ENCODE measurements at regions not wholly inside any gene's neighbourhood (a gene's known extent, or its start where the extent isn't known, plus 50 kb on each side); places are given as distances from the start of the nearest gene placed in this dataset.
"Not testable (repeated sequence)": the region's sequence is repeated elsewhere in the genome, so short reads cannot be mapped to it uniquely, and the experiment has no call there.

DNA sequence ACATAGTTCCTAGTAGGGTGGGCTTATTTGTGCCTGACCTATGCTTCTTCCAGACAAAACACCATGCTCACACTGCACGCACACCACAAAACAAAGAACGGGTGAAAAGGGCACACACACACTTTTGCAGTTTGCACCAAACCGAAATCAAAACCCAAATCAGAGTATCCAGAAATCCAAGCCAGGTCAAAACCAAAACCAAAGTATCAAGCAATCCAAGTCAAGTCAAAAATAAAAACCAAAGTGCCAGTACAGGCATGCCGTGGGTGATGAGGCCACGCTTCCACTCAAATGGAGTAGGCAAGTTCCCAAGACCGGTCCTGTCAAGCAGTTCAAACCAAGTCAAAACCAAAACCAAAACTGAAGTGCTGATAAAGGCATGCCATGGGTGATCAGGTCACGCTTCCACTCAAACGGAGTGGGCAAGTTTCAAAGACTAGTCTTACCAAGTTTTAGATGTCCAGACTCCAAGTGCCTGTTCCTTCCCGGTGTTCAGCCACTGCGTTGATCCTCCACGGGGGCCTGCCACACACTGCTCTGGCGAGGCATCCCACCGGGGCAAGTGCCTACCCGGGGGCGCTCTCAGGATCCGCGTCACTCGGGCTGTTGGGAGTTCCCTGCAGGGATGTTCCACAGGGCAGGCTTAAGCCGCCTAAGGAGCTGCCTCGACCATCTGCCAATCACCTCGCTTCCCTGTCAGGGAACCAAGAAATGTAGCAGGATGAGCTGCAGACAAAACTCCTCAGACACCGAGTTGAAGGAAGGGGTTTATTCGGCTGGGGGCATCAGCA lies 184.5 kb upstream of the SGO1 start:
- not testable (repeated sequence) for DNase-seq

DNA sequence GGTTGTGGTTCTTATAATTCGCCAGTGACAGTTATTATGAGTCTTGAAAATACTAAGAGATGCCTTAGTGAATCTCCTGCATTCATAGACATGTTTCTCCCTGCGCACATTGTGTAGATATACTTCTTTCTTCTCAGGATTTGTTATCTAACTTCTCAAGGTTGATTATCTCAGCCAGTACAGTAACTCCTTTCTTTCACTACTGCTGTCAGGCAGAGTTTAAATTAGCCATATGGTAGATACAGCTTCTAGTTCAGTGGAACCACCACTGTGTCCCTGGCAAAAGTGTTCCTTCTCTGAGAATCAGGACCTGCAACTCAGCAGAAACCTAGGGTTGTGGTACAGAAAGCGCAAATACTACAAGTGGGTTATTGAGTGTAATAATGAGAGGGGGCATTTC lies 175.0 kb upstream of the SGO1 start:
- no peak for DNase-seq

DNA sequence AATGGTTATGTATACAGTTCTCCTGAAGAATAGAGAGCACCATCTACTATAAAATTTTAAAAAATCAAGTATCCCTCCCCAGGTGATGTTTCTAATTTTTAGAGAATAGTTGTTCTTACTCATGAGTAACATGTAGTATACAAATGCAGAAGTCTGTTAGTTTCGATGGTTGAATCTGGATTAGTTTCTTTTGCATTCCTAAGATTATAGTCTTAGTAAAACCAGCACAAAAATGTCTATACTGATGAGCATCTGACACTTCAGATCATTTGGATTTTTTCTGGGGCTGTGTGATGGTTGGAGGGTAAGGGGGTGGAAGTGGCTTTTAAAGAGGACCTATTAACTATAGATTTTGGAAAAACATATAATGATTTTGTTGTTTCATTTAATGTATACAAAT lies 167.3 kb upstream of the SGO1 start:
- DNase-seq = no peak

DNA sequence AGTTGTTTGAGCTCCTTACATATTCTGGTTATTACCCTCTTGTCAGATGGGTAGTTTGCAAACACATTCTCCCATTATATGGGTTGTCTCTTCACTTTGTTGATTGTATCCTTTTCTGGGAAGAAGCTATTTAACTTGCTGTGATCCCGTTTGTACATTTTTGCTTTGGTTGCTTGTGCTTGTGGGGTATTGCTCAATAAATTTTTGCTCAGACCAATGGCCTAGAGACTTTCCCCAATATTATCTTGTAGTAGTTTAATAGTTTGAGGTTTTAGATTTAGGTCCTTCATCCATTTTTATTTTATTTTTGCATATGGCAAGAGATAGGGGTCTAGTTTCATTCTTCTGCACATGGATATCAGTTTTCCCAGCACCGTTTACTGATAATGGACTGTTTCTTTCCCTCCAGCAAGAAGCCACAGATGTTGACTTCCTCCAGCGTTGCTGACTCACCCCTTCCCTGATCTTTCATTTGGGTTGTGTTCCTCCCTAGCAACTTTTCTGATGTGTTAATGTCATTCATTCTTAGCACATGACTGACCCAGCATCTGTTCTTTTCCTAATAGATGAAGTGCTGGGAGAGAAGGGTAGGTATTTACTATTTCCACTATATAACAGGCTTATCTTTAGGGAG lies 166.7 kb upstream of the SGO1 start:
- no peak for DNase-seq

DNA sequence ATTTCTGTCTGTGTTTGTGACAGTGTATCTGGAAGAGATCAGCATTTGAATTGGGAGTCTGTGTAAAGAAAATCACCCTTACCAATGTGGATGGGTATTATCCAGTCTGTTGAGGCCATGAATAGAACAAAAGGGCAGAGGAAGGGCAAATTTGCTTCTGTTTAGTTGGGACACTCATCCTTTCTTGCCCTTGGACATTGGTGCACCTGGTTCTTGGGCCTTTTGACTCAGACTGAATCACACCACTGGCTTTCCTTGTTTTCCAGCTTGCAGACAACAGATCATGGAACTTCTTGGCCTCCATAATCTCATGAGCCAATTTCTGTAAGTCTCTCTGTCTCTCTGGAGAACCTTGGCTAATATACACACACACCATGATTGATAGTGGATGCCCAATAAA lies 164.4 kb upstream of the SGO1 start:
- DNase-seq = no peak

DNA sequence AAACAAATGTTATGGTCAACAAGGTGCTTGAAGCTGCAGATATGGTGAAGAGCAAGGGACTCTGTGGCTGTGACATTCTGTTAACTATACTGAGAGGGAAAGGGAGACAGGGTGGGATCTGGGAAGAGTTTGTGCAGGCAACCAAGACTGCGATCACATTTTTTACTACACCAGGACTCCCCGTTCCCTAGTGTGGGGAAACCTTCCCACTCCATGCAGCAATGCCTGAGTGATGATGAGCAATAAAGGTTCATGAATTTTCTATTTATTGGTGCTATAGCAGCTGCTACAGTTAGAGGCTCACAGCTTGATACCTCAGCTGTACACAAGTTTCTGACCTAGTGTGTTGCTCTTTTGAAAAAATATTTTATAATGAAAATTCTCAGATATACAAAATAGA lies 160.9 kb upstream of the SGO1 start:
- no peak for DNase-seq

DNA sequence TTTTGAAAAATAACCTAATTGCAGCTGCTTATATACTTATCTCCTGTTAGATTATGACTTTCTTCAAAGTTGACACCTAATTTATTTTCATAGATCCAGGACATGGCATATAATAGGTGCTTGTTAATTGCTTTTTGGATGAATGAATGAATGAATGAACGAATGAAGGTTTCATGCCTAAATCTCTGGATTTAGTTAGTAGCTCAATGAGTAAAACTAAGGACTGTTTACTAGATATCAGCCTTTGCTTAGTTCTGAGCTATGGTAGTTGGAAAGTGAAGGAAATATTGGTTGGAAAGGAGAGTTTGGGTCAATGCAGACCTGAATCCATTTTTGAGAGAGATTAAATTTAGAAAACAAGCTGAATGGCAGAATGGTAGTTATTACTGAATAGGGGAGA lies 160.4 kb upstream of the SGO1 start:
- DNase-seq = no peak

DNA sequence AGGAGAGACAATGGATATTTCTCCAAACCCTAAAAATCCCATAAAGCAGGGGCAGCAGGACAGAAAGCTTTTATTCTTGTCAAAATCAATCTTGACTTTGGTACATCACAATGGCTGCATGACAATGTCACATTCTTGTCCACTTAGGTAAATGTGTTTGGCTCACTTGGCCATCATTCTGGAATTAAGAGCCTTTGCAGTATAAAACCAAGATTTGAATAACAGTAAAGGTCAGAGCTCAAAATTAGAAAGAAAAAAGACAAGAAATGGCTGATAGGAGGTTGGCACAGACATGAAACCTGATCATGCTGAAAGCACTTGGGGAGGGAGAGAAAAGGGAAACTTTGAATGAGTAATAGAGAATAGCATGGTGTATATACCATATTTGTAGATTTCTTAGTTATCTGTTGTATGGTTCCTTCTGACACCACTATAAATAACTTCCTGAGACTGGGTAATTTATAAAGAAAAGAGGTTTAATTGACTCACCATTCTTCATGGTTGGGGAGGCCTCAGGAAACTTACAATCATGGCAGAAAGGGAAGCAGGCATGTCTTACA lies 158.5 kb upstream of the SGO1 start:
- DNase-seq = no peak

DNA sequence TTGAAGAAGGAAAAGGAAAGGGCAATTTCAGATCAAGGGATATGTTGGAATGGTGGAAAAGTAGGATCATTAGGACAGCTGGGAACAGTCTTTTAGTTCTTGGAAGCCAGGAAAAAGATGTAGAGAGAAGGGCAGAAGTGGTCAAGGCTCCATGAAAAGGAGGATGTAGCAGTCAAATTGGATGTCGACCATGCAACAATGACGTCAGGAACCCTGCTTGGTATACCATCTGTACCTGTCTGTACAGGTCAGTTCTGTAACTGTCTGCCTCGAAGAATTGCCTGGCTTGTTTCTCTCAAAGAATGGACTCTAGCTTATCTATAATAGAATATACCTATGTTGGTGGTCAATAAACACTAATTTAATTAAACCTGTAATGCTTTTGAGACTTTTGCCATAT lies 157.8 kb upstream of the SGO1 start:
- DNase-seq = no peak

DNA sequence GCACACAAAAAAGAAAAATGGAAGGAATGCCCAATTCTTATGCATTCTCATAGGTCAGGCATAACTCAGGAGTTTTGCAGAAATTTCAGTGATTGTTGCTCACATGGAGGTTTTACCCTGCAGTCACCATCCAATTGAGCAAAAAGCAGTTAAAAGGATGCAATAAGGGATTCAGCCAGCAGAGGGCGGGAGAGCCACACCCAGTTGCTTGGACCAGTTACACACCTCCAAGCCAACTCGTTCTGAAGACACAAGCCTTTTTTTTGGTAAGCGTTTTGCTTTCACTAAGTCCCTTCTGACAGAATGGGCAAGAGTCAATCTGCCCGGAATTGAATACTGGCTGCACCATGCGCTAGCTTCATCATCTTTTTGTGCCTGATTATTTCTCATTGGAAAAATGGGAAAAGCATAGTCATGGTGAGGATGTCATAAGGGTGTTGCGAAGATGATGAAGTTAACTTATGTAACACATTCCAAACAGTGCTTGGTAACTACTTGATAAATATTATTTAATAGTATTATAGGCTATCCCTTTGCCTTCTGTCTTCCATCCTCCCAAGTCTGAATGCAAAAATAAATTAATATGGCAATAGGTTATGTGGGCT lies 154.4 kb upstream of the SGO1 start:
- peak; percentile 3 for DNase-seq

DNA sequence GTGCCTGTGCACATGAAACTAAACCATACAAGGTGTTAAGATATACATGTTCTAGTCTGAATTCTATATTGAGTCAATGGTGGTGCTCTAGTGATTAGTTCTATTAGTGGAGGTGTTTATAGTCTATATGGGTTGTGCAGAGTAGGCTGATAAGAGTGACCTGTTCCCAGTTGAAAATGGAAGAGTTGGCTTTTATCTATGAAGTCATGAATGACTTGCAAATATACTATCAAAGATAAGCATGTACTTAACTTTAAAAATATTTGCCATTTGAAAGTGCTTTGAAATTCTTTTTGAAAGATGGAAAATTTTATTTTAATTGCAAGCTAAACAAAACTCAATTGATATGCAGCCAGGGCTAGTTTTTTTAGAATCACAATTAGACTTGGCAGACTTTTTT lies 150.6 kb upstream of the SGO1 start:
- DNase-seq = no peak

DNA sequence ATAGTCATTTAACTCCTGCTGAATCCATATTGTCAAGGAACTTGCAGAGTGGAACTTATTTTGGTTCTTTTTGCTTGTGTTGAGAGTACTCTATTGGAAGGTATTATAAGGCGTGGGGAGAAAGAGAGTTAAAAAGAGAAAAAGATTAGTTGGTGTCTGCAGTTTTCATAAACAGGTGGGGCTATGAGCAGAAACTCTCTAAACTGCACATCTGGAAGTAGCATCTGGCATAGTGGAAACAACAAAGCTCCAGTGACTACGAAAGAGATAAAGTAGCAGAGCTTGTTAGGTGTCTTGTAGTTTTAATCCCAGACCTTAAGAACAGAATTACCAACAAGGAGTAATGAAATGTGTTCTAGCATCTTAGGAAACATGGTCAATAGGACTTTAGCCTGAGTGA lies 148.8 kb upstream of the SGO1 start:
- no peak for DNase-seq

DNA sequence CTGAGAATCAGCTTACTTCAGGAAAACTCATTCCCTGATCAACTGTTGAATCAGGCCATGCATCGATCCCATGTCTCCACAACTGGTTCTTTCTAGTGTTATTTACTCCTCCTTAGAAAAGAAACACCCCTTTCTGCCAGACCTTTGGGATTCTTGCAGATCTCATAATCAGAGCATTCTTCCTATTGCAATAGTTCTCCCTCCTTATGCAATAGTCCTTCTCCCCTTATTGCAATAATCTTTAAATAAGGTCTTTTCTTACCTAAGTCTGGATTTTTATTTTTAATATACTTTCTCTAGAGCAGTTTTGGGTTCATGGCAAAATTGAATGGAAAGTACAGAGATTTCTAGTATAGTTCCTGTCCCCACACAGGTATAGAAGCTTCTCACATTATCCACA lies 141.9 kb upstream of the SGO1 start:
- DNase-seq = no peak

DNA sequence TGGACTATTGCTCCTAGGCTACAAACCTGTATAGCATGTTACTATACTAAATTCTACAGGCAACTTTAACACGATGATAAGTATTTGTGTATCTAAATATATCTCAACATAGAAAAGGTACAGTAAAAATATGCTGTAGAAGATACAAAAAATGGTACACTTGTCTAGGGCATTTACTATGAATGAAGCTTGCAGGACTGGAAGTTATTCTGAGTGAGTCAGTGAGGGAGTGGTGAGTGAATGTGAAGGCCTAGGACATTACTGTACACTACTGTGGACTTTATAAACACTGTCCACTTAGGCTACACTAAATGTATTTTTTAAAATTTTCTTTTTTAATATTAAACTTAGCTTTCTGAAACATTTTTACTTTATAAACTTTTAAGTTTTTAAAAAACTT lies 140.5 kb upstream of the SGO1 start:
- DNase-seq = no peak

DNA sequence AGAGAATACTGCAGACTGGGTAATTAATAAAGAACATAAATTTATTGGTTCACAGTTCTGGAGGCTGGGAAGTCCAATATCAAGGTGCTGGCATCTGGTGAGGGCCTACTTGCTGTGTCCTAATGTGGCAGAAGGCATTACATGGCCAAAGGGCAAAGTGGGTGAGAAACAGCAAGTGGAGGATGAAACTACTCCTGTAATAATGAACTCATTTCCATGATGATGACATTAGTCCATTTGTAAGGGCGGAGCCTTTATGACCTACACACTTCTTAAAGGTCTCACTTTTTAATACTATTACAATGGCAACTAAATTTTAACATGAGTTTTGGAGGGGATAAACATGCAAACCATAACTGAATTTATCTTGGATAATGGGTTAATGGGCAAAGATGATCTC lies 139.6 kb upstream of the SGO1 start:
- DNase-seq = no peak

DNA sequence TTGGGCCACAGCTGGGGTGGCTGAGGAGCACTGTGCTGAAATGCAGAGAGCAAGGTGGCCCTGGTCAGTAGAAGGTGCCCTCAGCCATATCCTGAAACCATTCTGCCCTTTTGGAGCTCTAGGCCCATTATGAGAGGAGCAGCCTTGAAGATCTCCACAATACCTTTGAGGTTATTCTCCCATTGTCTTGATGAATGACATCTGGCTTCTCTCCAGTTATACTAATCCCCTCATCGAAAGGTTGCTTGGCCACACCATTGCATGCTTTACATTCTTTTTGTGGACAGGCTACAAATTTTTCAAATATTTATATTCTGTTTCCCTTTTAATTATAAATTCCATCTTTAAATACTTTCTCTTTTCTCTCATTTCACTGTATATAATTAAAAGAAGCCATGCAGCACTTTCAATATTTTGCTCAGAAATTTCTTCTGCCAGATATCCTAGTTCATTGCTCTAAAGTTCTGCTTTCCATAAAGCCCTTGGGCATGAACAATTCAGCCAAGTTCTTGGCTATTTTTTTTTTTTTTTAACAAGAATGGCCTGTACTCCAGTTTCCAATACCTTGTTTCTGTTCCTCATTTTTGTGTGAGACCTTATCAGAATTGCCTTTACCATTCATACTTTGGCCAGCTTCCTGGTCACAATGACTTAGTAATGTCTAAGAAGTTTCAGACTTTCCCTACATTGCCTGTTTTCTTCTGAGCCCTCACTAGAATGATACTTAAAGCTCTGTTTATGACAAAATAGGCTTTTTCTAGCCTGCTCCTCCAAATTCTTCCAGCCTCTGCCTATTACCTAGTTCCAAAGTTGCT lies 138.9 kb upstream of the SGO1 start:
- DNase-seq = no peak

DNA sequence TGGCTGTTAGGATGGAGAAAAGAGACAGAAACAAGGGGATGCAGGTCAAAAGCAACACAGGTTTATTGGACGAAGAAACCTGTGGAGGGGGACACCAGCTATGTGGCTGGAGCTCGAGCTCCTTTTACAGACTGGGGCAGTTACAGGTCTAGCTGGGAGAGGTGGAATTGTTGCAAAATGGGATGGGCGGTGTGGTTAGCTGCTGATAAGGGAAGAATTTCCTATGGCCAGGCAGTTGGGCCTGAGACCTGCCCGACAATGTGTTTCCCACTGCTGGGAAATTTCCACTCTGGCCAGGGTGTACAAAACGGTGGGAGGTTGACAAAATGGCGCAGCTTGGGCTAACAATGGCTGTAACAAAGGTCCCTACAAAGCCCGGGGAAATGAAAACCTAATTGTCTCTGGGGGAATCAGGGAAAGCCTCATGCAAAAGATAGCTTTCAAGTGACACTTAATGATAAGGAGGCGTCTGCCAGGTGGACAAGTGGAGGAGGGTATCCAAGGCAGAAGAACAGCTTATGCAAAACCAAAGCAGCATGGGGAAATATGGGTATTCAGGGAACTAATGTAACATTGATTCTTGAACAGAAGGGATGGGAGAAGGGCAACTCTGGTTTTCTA lies 137.4 kb upstream of the SGO1 start:
- no peak for DNase-seq

DNA sequence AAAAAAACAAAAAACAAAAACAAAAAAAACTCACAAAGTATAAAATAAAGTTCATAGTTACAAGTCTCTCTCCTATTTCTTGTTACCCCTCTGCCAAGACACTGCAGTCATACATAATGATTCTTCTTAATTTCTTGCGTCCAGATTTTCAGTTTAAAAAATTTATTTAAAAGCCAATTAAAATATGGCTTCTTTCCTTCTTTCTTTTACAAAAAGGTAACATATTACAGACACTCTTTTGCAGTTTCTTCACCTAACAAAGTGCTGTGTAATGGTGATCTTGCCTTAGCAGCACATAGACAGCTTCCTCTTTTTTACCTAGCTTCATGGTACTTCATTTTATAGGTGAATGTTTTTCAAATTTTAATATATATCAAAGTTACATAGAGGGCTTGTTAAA lies 136.1 kb upstream of the SGO1 start:
- no peak for DNase-seq

DNA sequence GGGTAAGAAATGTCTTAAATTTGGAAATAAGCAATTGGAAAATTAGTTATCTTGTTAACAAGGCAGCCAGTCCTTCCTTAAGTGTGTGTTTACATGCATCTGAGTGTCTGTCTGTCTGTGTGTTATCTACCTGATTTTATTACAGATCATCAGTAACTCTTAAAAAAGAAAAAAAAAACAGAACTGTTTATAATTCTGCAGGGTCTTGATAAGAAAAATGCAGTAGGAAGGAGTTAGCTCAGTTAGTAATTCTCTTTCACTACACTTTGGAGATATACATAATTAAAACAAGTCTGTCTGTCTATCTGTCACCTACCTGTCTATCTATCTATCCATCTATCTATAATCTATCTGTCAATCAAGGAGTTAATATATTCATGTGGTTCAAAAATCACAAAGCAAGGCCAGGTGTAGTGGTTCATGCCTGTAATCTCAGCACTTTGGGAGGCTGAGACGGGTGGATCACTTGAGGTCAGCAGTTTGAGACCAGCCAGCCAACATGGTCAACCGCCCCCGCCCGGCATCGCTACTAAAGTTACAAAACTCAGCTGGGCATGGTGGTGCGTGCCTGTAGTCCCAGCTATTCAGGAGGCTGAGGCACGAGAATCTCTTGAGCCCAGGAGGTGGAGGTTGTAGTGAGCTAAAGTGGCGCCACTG lies 135.5 kb upstream of the SGO1 start:
- DNase-seq = no peak

DNA sequence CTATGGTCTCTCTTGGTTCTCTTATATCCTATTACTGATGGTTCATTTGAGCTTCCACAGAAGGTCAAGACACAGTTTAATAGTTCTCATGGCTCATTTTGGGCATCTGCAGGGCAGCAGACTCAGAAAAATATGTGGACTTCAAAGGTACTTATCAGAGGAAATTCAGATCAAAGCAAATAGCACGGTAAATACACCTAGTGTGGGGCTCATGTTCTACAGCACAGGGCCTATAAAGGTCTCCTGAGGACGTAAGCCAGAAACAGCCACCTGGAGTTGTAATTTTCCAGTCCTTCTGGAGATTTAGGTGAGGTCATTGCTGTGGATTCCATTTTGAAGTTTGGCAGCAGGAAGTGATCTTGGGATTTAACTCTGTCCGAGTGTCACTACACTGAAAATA lies 134.5 kb upstream of the SGO1 start:
- DNase-seq = no peak

DNA sequence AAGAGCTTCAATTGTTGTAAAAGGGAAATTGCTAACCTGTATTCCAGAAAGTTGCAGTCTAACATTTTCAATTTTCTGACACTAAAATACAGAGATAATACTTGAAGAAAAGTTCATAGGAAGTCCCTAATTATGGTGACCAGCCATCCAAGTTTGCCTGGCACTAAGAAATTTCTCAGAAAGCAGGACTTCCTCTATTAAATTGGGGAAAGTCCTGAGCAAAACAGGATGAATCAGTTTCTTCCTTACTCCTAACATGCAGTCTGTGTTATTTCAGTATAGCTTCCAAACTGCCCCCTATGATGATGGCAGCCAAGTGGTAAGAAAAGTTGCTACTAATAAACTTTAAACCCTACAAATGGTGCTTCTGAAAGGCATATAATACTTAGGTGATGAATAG lies 133.5 kb upstream of the SGO1 start:
- no peak for DNase-seq

DNA sequence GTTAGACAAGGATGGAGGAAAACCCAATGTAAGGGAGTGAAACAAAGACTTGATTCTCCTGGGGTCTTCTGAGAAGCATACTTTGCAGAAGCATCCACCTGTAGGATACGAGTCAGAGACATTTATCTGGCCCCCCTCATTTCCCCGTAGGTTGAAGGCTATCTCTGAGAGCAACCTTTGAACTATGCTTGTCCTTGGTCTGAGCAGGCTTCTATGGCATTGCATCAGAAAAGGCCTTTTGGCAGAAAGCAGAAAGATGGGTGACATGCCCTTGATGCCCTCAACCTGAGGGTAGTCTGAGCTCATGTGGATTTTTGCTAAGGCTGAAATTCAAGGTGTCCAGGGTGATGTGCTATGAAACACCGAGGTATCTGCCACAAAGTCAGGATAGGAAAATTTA lies 131.6 kb upstream of the SGO1 start:
- DNase-seq = no peak

Measured in effector CD8-positive, alpha-beta T cell (primary cell).